ENCODE measurements at regions not wholly inside any gene's neighbourhood (a gene's known extent, or its start where the extent isn't known, plus 50 kb on each side); places are given as distances from the start of the nearest gene placed in this dataset.

DNA sequence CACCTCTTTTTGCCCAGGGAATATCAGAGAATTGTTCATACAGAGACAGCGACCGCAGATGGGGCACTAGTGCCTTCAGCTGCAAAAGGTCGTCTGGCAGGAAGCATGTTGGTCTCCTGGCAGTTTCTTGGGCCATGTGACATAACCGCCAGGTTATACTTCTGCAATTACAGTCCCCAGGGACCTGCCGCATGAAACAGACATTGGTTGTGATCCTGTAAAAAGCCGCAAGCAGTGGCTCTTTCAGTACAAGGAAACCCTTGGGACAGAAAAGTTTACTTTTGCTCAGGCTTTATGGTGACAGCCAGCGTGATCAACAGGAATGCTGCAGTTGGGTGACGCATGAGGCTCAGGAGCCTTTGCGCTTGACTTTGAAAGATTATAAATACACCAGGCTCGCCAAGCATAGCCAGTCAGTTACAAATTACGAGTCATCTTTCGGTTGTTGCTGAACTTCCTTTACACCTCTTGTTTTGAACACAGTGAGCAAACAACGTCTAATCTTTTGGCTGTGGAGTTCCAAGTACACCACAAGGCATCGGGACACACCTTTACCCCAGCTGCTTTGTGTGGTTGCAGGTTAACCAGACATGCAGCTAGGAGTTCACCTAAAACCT, 50.5 kb upstream of the UBE2L5 start:
- TF ChIP-seq CTCF (IDR thresholded peaks at IDR 0.05; ENCODE audit: poor library complexity) = no peak
- TF ChIP-seq EZH2 (IDR thresholded peaks at IDR 0.05; ENCODE audit: borderline replicate concordance) = no peak

Measured in hepatocyte (in vitro differentiated cells).